ENCODE measurements at regions not wholly inside any gene's neighbourhood (a gene's known extent, or its start where the extent isn't known, plus 50 kb on each side); places are given as distances from the start of the nearest gene placed in this dataset.
"Not testable (repeated sequence)": the region's sequence is repeated elsewhere in the genome, so short reads cannot be mapped to it uniquely, and the experiment has no call there.

DNA sequence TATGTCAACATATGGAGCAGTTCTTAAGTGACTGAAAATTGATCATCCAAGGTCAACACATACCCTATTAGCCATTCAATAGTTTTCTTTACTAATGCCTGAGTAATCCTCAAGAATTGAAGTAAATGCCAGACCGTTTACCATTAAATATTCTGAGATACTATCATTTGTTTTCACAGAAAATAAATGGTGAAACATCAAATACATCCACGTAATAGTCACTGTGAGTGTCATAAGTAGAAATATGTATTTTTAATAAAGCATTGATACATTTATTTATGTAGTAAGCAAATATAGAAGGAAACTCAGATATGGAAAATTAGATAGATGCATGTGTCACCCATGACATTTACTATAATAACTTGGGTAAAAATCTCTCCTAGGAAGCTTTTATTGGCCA lies 927.8 kb upstream of the NRXN1 start:
- no peak for DNase-seq

- no peak for DNase-seq
Observed at GRCh38 chr2:51953931-51954330, 922.0 kb upstream of the NRXN1 start.

DNA sequence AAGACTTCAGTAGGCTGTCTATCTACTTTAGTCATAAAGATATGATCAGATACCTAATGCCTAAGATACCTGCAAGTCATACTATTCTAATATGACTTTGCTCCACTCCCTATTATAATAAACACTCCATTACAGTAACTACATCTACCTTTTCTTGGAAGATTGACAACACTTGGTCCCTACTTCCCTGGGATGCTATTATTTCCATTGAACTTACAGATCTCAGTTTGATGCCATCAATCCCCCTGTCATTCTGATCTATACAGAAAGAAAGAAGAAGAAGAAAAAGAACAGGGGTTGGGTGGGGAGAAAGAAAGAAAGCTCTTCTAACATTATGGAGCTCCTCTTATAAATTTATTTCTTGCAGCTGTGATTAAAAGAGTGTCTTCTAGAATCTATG lies 889.1 kb upstream of the NRXN1 start:
- DNase-seq = no peak

GRCh38 chr2:51920509-51920908 lies 888.6 kb upstream of the NRXN1 start:
- no peak for DNase-seq

DNA sequence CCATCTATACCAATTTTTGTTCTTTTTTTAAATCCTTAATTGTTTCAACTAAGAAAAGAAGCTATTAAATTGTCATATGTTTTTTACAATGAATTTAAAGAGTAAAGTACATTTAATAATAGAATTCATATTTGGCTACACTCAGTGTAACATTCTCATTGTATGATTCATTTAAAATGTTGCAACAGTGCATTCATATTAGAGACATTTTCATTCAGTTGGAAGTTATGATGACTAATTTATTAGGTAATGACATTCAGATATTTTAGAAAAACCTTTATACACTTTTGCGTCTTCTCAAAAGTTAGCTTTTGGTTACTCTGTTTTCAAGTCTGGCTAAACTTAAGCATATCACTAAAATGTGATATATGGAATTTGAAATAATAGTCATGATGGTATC lies 887.5 kb upstream of the NRXN1 start:
- DNase-seq = no peak

DNA sequence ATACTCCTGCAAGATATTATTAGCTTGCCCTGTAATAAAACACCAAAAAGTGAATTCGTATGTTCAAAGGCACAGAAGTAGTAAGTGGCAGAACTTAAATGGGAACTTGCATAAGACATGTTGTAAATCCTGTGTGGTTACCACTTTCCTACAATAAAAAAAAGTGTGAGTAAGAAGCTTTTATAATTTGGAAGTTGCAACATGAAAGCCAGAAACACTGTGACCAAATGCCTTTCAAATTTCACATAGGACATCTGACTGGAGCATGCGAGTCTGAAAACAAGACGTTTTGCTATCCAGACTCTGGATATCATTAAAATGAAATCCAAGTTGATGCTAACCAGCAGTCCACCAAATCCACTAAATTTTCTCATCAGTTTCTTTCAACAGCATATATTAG lies 886.2 kb upstream of the NRXN1 start:
- no peak for DNase-seq

GRCh38 chr2:51903728-51904127 lies 871.8 kb upstream of the NRXN1 start:
- DNase-seq = no peak

DNA sequence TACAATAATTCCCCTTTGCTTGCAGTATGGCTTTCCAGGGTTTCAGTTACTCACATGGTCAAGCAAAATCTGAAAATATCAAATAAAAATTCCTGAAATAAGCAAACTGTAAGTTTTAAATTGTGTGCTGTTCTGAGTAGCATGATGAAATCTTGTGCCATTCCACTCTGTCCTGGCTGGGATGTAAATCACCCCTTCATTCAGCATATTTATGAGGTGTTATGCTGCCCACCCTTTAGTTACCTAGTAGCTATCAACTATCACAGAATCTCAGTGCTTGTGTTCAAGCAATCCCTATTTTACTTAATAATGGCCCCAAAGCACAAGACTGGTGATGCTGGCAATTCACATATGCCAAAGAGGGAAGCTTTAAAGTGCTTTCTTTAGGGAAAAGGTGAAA lies 867.7 kb upstream of the NRXN1 start:
- DNase-seq = no peak

DNA sequence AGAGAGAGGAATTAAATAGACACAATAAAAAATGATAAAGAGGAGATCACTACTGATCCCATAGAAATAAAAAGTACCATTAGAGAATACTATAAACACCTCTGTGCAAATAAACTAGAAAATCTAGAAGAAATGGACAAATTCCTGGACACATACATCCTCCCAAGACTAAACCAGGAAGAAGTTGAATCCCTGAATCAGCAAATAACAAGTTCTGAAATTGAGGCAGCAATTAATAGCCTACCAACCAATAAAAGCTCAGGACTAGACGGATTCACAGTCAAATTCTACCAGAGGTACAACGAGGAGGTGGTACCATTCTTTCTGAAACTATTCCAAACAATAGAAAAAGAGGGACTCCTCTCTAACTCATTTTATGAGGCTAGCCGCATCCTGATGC lies 862.7 kb upstream of the NRXN1 start:
- DNase-seq = not testable (repeated sequence)

DNA sequence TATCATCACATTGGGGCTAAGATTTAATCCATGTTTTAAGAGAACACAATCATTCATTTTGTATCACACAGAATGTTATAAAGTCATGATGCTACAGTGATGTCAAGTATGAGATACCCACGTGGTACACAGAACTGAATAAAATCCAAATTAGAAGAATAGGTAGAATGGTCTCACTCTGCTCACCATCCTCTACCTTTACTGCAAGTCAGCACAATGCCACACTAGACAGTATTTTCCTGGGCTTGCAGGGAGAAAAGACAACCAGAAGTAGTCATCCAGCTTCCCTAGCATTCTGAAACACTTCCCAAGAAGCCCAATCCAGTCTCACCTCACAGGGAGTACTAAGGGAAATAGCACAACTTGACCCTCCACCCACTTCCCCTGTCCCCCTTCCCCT lies 856.2 kb upstream of the NRXN1 start:
- no peak for DNase-seq

GRCh38 chr2:51881673-51882072 lies 849.7 kb upstream of the NRXN1 start:
- DNase-seq = no peak

DNA sequence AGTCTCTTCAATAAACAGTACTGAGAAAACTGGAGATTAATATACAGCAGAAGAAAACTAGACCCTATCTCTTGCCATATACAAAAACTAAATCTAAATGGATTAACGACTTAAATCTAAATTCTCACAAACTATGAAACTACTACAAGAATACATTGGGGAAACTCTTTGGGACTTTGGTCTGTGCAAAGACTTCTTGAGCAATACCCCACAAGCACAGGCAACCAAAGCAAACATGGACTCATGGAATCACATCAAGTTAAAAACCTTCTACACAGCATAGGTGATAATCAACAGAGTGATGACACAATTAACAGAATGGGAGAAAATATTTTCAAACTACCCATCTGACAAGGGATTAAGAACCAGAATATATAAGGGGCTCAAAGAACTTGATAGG lies 848.2 kb upstream of the NRXN1 start:
- no peak for DNase-seq

DNA sequence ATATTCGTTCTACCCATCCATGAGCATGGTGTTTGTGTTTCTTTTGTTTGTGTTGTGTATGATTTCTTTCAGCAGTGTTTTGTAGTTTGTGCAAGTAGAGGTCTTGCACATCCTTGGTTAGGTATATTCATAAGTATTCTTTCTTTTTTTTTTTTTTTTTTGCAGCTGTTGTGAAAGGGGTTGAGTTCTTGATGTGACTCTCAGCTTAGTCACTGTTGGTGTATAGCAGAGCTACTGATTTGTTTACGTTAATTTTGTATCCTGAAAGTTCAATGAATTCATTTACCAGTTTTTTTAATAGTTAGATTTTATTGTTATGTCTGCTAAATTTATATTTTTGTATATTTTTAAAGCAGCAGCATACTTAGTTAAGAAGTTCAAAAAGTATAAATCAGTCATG lies 834.4 kb upstream of the NRXN1 start:
- DNase-seq = no peak

DNA sequence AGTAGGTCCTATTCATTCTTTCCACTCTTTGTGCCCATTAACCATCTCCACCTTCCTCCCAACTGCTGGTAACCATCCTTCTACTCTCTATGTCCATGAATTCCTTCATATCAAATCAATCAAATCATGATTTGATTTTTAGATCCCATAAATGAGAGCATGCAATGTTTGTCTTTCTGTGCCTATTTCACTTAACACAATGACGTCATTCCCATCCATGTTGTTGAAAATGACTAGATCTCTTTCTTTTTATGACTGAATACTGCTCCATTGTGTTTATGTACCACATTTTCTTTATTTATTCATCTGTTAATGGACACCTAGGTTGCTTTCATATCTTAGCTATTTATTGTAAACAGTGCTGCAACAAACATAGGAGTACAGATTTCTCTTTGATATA lies 827.3 kb upstream of the NRXN1 start:
- no peak for DNase-seq

- DNase-seq = no peak
Observed at GRCh38 chr2:51855683-51856082, 823.8 kb upstream of the NRXN1 start.

GRCh38 chr2:51846796-51847195 lies 814.9 kb upstream of the NRXN1 start:
- no peak for DNase-seq

GRCh38 chr2:51846018-51846417 lies 814.1 kb upstream of the NRXN1 start:
- no peak for DNase-seq

DNA sequence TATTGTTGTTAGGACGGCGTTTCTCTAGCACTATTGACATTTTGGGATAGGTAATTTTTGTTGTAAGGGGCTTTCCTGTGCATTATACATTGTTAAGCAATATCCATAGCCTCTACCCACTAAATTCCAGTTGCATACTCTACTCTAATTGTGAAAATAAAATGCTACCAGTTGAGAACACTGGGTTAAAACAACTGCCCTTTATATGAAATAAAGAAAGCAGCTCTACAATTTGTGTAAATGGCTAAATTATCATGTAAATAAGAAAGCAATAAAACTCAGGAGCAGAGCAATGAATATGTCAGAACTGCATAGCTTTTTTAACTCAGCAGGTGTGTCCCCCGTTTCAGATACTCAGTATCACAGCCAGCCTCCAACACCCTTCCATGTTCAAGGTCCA lies 812.7 kb upstream of the NRXN1 start:
- no peak for DNase-seq

DNA sequence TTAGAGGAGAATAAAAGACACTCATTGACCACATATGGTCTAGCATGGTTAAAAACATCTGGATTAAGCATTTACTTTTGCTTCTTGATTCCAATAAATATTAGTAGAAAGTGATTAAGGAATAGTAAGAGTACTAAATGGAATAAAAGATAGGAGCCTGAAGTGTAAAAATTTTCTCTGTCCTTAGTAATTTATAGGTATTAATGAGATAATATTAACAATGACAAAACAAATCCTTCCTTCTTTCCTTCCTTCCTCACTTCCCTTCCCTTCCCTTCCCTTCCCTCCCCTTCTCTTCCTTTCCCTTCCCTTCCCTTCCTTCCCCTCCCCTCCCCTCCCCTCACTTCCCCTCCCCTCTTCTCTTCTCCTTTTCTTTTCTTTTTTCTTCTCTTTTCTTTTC lies 797.5 kb upstream of the NRXN1 start:
- DNase-seq = no peak

DNA sequence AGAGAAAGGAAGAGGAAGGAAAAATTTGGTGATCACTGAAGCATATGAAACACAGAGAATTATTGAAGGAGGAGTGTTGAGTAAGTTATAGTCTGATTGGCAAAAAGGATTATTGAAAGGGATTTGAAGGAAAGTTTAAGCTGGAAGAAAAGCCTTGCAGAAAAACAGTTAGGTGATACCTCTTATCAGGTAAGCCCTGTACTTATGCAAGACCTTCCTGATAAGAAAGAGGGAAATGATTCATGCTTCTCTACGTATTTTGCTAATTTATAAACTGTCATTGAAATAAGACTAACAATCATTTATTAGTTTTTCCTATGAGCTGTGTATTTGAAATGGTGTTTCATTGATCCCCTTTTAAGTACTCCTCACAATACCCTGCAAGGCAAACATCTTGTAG lies 793.9 kb upstream of the NRXN1 start:
- DNase-seq = no peak

DNA sequence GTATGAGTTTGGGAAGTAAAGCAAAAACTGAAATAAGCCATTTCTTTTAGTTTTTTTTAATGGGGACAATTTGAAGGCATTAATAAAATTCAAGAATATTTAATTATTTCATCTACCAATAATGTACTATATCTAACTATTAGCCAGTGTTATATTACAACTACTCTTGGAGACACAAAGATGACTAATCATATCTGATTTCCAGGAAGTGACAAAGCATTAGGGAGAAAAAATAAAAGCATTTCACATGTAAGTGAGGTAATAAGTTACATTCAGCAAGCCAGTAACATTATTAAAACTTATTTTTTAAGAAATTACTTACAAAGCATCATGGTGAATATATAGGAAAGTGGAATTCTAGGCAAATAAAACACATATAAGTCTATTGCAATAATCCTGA lies 781.3 kb upstream of the NRXN1 start:
- peak; percentile 1 for DNase-seq

DNA sequence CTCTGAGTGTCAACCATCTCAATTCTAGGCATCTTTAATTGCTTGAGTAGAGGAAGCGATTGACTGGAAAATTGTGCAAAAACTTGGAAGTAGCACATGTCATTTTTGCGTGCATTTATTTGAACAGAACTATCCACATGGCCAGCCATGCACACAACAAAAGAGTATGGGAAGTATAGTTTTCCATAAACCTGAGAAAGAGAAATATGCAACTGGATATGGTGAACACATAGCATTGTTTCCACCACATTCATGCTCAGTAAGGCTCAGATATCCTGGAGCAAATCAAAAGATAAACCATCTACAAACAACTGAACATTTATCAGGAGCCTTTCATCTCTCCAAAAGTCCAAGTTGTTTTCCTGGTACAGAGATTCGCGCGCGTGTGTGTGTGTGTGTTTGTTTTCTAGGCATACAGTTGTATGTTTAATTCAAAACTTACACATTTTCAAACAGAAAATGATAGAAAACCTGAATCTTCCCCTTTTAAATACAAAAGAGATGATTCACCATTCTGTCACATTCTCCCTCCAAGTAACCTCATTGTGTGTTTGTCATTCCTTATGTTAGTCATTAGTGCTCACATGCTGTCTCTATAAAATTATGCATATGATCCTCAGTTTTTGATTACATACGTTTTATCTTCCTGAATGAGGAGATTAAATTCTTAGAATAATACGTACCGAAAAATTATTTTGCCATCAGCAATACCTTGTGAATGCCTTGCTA lies 780.4 kb upstream of the NRXN1 start:
- DNase-seq = peak; percentile 8

DNA sequence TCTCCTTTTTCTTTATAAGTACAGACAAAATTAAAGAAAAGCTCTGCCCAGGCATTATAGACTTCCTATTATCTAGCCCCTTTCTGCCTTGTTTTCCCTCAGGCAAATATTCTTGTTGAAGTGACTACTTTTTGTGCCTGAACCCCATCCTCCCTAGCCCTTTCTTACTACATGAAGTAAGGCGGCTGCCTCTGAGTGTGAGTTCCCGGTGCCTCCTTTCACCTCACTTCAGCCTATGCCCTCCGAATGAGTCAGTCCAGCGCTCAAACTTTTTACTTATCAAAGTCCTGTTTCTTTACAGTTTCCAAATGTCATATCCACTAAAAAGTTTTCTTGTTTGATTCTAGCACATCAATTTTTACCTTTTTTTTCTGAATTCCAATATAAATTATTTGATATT lies 778.3 kb upstream of the NRXN1 start:
- no peak for DNase-seq

GRCh38 chr2:51807229-51807628 lies 775.3 kb upstream of the NRXN1 start:
- no peak for DNase-seq

- peak; percentile 11 for DNase-seq
Observed at GRCh38 chr2:51795248-51795888, 763.4 kb upstream of the NRXN1 start.

Measured in suppressor macrophage treated with lipopolysaccharide for 4 hours (primary cell).